HEK293 (cell line): ENCODE measurements at regions not wholly inside any gene's neighbourhood (a gene's known extent, or its start where the extent isn't known, plus 50 kb on each side); places are given as distances from the start of the nearest gene placed in this dataset.

Experiments used
- CTCF ChIA-PET: fragments of 350-600 bp; formaldehyde crosslinking; extraction: SDS; loops from one replicate; lab custom pipeline; 2021; ENCODE audit warnings: antibody characterized with exemption; lab: Yijun Ruan, JAX
- POLR2A ChIA-PET: fragments of 300-600 bp; formaldehyde crosslinking; extraction: SDS; loops from one replicate; lab custom pipeline; 2020; ENCODE audit warnings: antibody characterized with exemption, inconsistent platforms; lab: Yijun Ruan, JAX
- H3K27ac ChIP-seq: fragments of 200-500 bp; sonication (Bioruptor generic); 2 replicates; pipeline ENCODE4 v1.5.1; 2014; ENCODE audit warnings: low read depth, low read length, control low read depth, inconsistent platforms; ENCODE audit errors: extremely low read depth
- H3K36me3 ChIP-seq, 2 experiments: fragments of 200-500 bp in 1 of 2; sonication (Bioruptor generic) in 1 of 2; 1 replicate in 1 of 2; 2 replicates in 1 of 2; pipeline ENCODE4 v1.5.1; 2014 to 2017; ENCODE audit warnings: inconsistent platforms in 2 of 2, low read length in 2 of 2; ENCODE audit not compliant: control insufficient read depth in 2 of 2, insufficient read depth in 1 of 2
- H3K4me1 ChIP-seq: fragments of 200-500 bp; sonication (Bioruptor generic); 2 replicates; pipeline ENCODE4 v1.5.1; 2014; ENCODE audit warnings: mild to moderate bottlenecking, low read length, inconsistent platforms; ENCODE audit not compliant: control insufficient read depth, insufficient read depth
- H3K4me3 ChIP-seq: 2 replicates; pipeline ENCODE4 v1.5.1; 2011; ENCODE audit warnings: low read depth, mild to moderate bottlenecking, control low read depth, low read length, moderate library complexity
- H3K9me3 ChIP-seq: fragments of 200-500 bp; sonication (Bioruptor generic); 2 replicates; pipeline ENCODE4 v1.5.1; 2014; ENCODE audit warnings: low read depth, low read length, inconsistent platforms; ENCODE audit not compliant: control insufficient read depth, insufficient read depth
- HIC1 ChIP-seq: fragments of 450-650 bp; formaldehyde crosslinking; IDR thresholded peaks from 2 replicates; pipeline ENCODE4 v1.5.1; 2016; ENCODE audit warnings: missing biosample characterization, missing genetic modification characterization
- KLF8 ChIP-seq: fragments of 450-650 bp; formaldehyde crosslinking; IDR thresholded peaks from 2 replicates; pipeline ENCODE4 v1.5.1; 2016; ENCODE audit warnings: missing biosample characterization, missing genetic modification characterization
- PBX3 ChIP-seq: sonication (generic); formaldehyde crosslinking; IDR thresholded peaks from 2 replicates; pipeline ENCODE4 v1.8.1; 2022; ENCODE audit warnings: mild to moderate bottlenecking, moderate library complexity, missing genetic modification reagents
- PRDM10 ChIP-seq: fragments of 450-650 bp; formaldehyde crosslinking; IDR thresholded peaks from 2 replicates; pipeline ENCODE4 v1.5.1; 2016; ENCODE audit warnings: missing biosample characterization, missing genetic modification characterization
- RBAK ChIP-seq: fragments of 450-650 bp; formaldehyde crosslinking; IDR thresholded peaks from 2 replicates; pipeline ENCODE4 v1.5.1; 2016; ENCODE audit warnings: missing biosample characterization, missing genetic modification characterization
- SCRT2 ChIP-seq: fragments of 450-650 bp; formaldehyde crosslinking; IDR thresholded peaks from 2 replicates; pipeline ENCODE4 v1.5.1; 2016; ENCODE audit warnings: missing biosample characterization, missing genetic modification characterization
- SP7 ChIP-seq: fragments of 450-650 bp; formaldehyde crosslinking; IDR thresholded peaks from 2 replicates; pipeline ENCODE4 v1.5.1; 2016; ENCODE audit warnings: missing biosample characterization, missing genetic modification characterization
- ZBTB21 ChIP-seq: fragments of 450-650 bp; formaldehyde crosslinking; IDR thresholded peaks from 2 replicates; pipeline ENCODE4 v1.5.1; 2017; ENCODE audit warnings: missing biosample characterization, missing genetic modification characterization
- ZFP37 ChIP-seq: fragments of 450-650 bp; formaldehyde crosslinking; IDR thresholded peaks from 2 replicates; pipeline ENCODE4 v1.5.1; 2016; ENCODE audit warnings: missing biosample characterization, missing genetic modification characterization
- ZNF132 ChIP-seq: fragments of 450-650 bp; formaldehyde crosslinking; IDR thresholded peaks from 2 replicates; pipeline ENCODE4 v1.5.1; 2017; ENCODE audit warnings: missing biosample characterization, missing genetic modification characterization, borderline replicate concordance
- ZNF148 ChIP-seq: fragments of 450-650 bp; formaldehyde crosslinking; IDR thresholded peaks from 2 replicates; pipeline ENCODE4 v1.5.0; 2017; ENCODE audit warnings: missing biosample characterization, missing genetic modification characterization, borderline replicate concordance
- ZNF2 ChIP-seq: fragments of 450-650 bp; formaldehyde crosslinking; IDR thresholded peaks from 2 replicates; pipeline ENCODE4 v1.5.1; 2016; ENCODE audit warnings: missing biosample characterization, missing genetic modification characterization
- ZNF23 ChIP-seq: fragments of 450-650 bp; formaldehyde crosslinking; IDR thresholded peaks from 2 replicates; pipeline ENCODE4 v1.5.1; 2016; ENCODE audit warnings: missing biosample characterization, missing genetic modification characterization, borderline replicate concordance
- ZNF239 ChIP-seq: fragments of 450-650 bp; formaldehyde crosslinking; IDR thresholded peaks from 2 replicates; pipeline ENCODE4 v1.5.1; 2016; ENCODE audit warnings: missing biosample characterization, missing genetic modification characterization
- ZNF26 ChIP-seq: fragments of 450-650 bp; formaldehyde crosslinking; IDR thresholded peaks from 2 replicates; pipeline ENCODE4 v1.5.1; 2016; ENCODE audit warnings: missing biosample characterization, missing genetic modification characterization
- ZNF394 ChIP-seq: fragments of 450-650 bp; formaldehyde crosslinking; IDR thresholded peaks from 2 replicates; pipeline ENCODE4 v1.5.1; 2016; ENCODE audit warnings: missing biosample characterization, missing genetic modification characterization, mild to moderate bottlenecking, moderate library complexity, borderline replicate concordance
- ZNF501 ChIP-seq: fragments of 450-650 bp; formaldehyde crosslinking; IDR thresholded peaks from 2 replicates; pipeline ENCODE4 v1.5.1; 2016; ENCODE audit warnings: missing biosample characterization, missing genetic modification characterization
- ZNF624 ChIP-seq: fragments of 450-650 bp; formaldehyde crosslinking; IDR thresholded peaks from 2 replicates; pipeline ENCODE4 v1.5.1; 2017; ENCODE audit warnings: missing biosample characterization, missing genetic modification characterization
- ZNF654 ChIP-seq: fragments of 450-650 bp; formaldehyde crosslinking; IDR thresholded peaks from 2 replicates; pipeline ENCODE4 v1.5.1; 2016; ENCODE audit warnings: low read depth, missing biosample characterization, missing genetic modification characterization
- ZNF670 ChIP-seq: fragments of 450-650 bp; formaldehyde crosslinking; IDR thresholded peaks from 2 replicates; pipeline ENCODE4 v1.5.1; 2016; ENCODE audit warnings: missing biosample characterization, missing genetic modification characterization, low read depth
- ZNF677 ChIP-seq: fragments of 450-650 bp; IDR thresholded peaks from 2 replicates; pipeline ENCODE4 v1.5.0; 2018; ENCODE audit warnings: missing biosample characterization, mild to moderate bottlenecking, missing genetic modification characterization, moderate library complexity
- ZNF704 ChIP-seq: fragments of 450-650 bp; formaldehyde crosslinking; IDR thresholded peaks from 2 replicates; pipeline ENCODE4 v1.5.1; 2016; ENCODE audit warnings: missing biosample characterization, missing genetic modification characterization
- ZNF76 ChIP-seq: fragments of 450-650 bp; formaldehyde crosslinking; IDR thresholded peaks from 2 replicates; pipeline ENCODE4; 2016; ENCODE audit warnings: low read depth, missing biosample characterization, missing genetic modification characterization, borderline replicate concordance

GRCh38 chr4:18291256-18291655 is 269.7 kb upstream of the LCORL start (continued):
- no peak for TF ChIP-seq ZNF654 (tag by site-specific recombination)
- no peak for TF ChIP-seq ZNF677
- TF ChIP-seq HIC1: no peak
- no peak for TF ChIP-seq ZNF26 (tag by site-specific recombination)
- TF ChIP-seq, all 188 proteins: peak for 0

GRCh38 chr4:18285357-18285756 is 263.8 kb upstream of the LCORL start:
- TF ChIP-seq ZNF624 (tag by site-specific recombination): no peak
- TF ChIP-seq ZNF670 (tag by site-specific recombination): no peak
- no peak for TF ChIP-seq SP7 (tag by site-specific recombination)
- TF ChIP-seq PBX3: no peak
- TF ChIP-seq SCRT2: no peak
- TF ChIP-seq, all 188 proteins: peak for 0
- no peaks in the 10 kb centered on the region for H3K4me1 ChIP-seq
- H3K9me3 ChIP-seq: no peaks in the 10 kb centered on the region
- ChIA-PET CTCF (no interaction called here), POLR2A (no interaction called here)
- H3K36me3 ChIP-seq: no peaks in the 10 kb centered on the region
- no peak overlapping the region for H3K4me3 ChIP-seq
- H3K27ac ChIP-seq: no peak overlapping the region

- H3K4me3 ChIP-seq: no peak overlapping the region
- CTCF ChIA-PET: no interaction called here
- no peaks in the 10 kb centered on the region for H3K4me1 ChIP-seq
- no peak overlapping the region for H3K27ac ChIP-seq
- no peaks in the 10 kb centered on the region for H3K36me3 ChIP-seq
- POLR2A ChIA-PET: no interaction called here
- H3K9me3 ChIP-seq: no peaks in the 10 kb centered on the region
- TF ChIP-seq ZBTB21 (no peak), ZNF501 (tag by site-specific recombination) (no peak), ZNF148 (tag by site-specific recombination) (no peak), ZNF239 (no peak), ZNF704 (no peak), ZFP37 (tag by site-specific recombination) (no peak), ZNF2 (tag by site-specific recombination) (no peak), ZNF394 (no peak), PRDM10 (tag by site-specific recombination) (no peak), KLF8 (tag by site-specific recombination) (no peak), ZNF23 (tag by site-specific recombination) (no peak), ZNF76 (tag by site-specific recombination) (no peak), ZNF132 (tag by site-specific recombination) (no peak), RBAK (tag by site-specific recombination) (no peak)
Observed at GRCh38 chr4:18278244-18278643, 256.7 kb upstream of the LCORL start.
